Medulla oblongata (tissue), 1 donor: ENCODE measurements at regions not wholly inside any gene's neighbourhood (a gene's known extent, or its start where the extent isn't known, plus 50 kb on each side); places are given as distances from the start of the nearest gene placed in this dataset.
"Not testable (repeated sequence)": the region's sequence is repeated elsewhere in the genome, so short reads cannot be mapped to it uniquely, and the experiment has no call there.

Source experiments
- DNase-seq: peaks from one replicate; pipeline ENCODE4 v3.0.0-alpha.2; 2015; ENCODE audit errors: extremely low spot score

- DNase-seq: no peak
Measured at GRCh38 chr17:70434536-70435490, 265.5 kb downstream of the KCNJ2 start.

- DNase-seq: no peak
Measured at GRCh38 chr17:70437656-70438055, 268.3 kb downstream of the KCNJ2 start.

DNA sequence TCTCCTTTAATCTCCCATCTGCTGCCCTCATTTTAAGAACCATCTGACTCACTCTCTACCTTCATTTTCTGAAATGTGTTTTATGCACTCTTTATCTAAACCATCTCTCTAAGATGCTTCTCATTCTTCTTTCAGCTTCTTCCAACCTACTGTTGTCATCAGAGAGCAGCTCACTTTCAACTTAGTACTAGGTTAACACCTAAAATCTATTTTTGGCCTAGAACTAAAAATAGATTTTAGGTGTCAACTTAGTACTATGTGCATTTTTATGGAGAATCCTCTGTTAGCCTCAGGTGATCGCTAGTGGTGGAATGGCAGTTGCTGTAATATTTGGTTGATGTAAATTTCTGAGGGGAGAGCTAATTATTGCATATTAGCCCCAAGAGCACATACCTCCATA is 277.1 kb downstream of the KCNJ2 start:
- no peak for DNase-seq

DNA sequence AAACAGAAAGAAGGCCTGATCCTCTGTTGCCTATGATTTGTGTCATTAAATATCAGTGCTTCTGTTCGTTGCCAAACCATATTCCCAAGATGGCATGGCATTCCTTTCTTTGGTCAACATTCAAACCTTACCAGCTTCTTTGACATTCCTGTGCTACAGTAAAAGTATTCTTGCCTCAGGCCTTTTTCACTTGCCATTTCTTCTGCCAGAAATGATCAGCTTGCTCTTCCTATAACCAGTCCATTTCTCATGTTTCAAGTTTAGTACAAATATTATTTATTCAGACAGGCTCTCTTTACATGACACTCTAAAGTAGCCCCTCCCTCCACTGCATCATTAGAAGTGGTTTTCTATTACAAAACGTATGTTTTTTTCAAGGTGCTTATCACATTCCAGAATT is 278.3 kb downstream of the KCNJ2 start:
- DNase-seq: no peak

DNA sequence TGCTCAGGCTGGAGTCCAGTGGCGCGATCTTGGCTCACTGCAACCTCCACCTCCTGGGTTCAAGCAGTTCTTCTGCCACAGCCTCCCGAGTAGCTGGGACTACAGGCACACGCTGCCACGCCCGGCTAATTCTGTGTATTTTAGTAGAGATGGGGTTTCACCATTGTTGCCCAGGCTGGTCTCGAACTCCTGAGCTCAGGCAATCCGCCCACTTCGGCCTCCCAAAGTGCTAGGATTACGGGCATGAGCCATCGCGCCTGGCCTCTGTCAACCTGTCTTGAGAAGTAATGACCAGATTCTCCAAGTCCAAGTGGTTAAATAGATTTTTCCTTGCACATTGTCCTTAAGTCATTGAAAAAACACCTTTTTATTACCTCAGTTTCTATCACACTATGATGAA is 283.7 kb downstream of the KCNJ2 start:
- DNase-seq: not testable (repeated sequence)

GRCh38 chr17:70454377-70454776 is 285.0 kb downstream of the KCNJ2 start:
- DNase-seq: no peak

DNA sequence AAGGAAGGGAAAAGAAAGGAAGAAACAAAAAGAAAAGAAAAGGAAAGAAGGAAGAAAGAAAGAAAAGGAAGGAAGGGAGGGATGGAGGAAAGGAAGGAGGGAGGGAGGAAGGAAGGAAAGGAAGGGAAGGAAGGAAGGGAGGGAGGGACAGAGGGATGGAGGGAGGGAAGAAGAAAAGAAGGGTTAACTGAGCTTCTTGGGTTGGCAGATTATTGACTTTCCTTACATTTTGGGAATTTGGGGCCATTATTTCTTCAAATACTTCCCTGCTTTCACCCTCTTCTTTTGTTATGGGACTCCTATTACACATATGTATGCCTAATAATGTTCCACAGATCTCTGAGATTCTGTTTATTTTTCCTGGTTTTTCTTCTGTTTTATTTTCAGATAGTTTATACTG is 285.6 kb downstream of the KCNJ2 start:
- DNase-seq: no peak

DNA sequence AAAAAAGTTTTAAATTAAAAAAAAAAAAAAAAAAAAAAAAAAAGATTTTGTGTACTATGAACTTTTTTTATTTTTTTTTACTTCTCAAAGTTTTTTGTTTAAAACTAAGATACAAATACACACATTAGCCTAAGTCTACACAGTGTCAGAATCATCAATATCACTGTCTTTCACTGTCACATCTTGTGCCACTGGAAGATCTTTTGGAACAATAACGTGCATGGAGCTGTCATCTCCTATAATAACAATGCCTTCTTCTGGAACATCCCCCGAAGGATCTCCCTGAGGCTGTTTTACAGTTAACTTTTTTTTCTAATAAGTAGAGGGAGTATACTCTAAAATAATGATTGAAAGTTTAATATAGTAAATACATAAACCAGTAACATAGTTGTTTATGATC is 295.7 kb downstream of the KCNJ2 start:
- no peak for DNase-seq

DNA sequence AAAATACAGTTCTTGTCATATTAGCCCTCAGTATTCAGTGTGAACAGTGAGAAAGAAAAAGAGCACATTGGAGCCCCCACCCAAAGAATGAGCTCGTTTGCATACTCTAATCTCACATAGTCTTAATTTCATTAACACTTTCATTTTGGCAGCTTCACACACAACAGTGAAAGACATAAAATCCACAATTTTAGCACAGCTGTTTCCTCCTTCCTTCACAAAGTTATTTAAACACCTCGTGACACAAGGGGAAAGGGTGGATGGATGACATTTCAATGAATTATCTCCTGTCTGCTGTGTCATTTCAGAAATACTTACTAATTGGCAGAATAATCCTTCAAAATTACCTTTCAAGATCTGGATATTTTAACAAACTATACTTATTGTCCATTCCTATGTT is 299.3 kb downstream of the KCNJ2 start:
- DNase-seq: no peak

DNA sequence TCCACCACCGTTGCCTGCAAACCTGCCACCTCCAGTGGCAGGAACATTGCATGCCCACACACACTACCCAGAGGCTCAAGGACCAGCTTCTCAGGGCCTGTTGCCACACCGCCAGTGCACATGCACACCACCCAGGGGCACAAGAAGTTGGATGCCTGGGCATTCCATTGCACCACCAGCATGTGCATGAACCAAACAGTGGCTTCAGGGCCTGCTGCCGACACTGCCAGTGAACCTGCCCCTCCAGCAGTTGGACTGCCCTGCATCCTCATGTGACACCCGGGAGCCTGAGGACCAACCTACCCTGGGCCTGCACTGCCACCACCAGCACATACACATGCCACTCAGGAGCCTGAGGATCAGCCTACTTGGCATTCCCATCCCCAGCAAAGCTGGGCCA is 303.7 kb downstream of the KCNJ2 start:
- DNase-seq: no peak

DNA sequence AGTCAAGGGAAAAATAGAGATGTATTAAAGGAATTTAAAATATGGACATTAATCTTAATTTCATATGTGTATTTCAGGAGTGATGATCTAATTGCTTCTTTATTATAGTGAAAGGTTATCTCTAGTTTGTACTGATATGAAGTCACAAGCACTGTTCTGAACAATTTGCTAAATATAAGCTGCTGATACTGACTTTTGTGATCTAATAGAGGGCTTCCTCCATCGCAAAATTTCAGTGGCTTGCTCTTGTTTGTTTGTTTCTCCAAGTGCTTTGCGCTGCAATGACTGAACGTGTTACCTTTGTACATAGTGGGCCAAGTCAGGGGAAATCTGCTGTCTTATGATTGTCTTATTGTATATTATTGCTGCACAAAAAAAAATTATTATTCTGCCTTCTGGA is 307.0 kb downstream of the KCNJ2 start:
- no peak for DNase-seq

DNA sequence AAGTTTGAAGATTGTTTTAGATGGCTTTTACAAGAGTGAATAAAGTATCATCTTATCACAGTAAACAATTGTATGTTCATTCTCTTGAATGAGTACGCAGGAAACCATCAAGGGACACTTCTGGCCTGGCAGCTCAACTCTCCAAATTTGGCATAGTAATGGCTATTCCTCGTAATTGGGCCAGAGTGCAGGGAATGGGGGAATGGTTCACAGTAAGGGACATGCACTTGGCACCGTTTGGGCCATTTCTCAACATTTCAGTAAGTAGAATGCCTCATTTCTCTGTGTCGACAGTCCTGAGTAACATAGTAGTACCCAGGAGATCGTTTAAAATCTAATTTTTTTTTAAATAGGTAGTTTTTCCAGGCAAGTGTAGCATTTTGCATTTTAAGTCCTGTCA is 309.6 kb downstream of the KCNJ2 start:
- DNase-seq: no peak

DNA sequence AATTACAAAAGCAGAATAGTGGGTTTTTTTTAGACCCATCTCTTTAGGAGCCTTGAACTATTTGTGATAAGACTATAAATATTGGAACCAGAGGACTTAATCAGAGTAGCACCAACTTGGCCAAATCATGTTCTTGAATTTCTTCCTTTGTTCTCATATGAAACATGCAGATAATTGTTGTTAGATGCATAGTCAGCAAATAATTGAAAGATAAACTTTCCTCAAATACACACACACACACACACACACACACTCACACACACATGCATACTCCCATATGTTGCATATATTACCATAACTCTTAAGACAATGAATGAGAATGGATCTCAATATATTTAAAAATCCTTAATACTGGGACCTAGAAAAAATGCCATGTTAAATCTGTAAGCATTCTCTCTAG is 310.4 kb downstream of the KCNJ2 start:
- DNase-seq: no peak

DNA sequence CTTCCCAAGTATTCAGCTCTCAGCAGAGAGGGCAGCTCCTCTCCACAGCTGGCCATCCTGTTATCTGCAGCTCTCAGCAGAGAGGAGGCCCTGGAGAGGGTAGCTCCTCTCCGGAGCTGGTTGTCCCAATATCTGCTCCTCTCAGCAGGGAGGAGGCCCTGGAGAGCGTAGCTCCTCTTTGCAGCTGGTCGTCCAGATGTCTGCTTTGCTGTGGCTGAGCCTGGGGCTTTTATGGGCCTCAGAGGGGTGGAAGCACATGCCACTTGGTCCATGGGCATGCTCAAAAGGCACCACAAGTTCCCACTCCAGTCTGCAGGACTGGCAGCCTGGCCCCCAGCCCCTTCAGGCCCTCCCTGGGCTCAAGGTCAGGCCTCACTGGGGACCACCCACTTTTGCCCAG is 314.3 kb downstream of the KCNJ2 start:
- DNase-seq: no peak

- no peak for DNase-seq
Measured at GRCh38 chr17:70484050-70484449, 314.7 kb downstream of the KCNJ2 start.

DNA sequence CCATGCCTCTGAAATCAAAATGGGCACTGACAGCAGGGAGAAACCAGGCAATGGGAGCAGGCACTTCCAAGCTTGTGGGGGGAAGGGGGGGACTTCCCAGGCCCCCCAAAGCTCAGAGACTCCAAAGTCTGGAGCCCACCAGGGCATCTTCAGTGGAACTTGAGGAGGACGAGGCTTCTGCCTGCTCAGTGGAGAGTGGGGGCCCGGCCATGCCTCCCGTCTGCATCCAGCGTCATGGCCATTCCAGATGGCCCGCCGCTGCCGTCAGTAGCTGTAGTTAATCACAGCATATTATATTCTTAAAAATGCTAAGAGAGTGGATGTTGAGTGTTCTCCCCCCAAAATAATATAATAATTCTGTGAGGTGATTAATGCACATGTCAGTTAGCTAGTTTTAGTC is 315.2 kb downstream of the KCNJ2 start:
- no peak for DNase-seq

GRCh38 chr17:70492368-70492767 is 323.0 kb downstream of the KCNJ2 start:
- peak; percentile 29 for DNase-seq

- DNase-seq: no peak
Measured at GRCh38 chr17:70493277-70493874, 324.0 kb downstream of the KCNJ2 start.

GRCh38 chr17:70498631-70499030 is 329.3 kb downstream of the KCNJ2 start:
- no peak for DNase-seq

DNA sequence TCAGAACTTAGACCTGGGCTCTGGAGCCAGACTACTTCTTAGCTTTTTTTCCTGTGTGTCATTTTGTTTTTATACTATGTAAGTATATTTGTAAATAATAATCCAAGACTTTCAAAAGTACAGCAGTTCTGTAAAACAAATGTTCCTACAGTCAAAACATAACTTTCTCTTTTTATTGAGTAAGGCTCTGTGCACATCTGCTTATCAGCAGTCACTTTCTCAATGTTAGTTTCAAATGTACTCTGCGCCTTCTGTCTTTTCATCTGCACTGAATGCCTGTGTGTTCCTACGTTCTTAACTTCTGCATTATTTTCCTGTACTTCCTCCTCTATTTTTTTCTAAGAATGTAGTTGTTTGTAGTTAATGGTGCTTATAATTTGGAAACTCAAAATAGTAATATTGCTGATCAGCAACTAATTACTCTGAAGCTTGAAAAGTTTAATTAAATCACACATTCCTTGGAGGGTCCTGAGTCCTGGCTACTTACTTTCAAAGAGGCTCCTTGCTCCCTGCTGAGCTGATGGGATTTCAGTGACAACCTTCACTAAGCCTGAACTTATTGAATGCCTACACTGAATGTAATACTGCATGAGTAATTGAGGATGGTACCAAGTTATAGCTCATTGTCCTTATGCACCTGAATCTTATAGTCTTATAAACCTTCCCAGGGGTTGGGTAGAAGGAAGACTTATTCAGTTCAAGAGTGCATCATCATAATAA is 329.9 kb downstream of the KCNJ2 start:
- DNase-seq: peak; percentile 65

GRCh38 chr17:70503449-70503848 is 334.1 kb downstream of the KCNJ2 start:
- DNase-seq: no peak

DNA sequence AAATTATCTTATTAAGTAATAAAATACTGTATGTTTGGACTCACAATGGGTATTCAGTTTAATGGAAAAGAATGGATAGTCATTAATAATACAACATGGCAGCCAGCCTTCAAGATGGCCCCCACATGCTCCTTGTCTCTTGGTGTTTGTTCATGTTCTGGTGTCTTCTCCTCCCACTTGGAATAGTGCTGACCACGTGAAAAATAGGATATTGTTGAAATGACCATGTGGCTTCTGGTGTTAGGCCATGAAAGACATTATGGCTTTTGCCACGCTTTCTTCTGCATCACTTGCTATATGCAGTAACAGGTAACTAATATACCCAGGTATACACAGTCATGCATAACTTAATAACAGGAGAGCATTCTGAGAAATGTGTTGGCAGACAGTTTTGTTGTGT is 341.0 kb downstream of the KCNJ2 start:
- DNase-seq: no peak

DNA sequence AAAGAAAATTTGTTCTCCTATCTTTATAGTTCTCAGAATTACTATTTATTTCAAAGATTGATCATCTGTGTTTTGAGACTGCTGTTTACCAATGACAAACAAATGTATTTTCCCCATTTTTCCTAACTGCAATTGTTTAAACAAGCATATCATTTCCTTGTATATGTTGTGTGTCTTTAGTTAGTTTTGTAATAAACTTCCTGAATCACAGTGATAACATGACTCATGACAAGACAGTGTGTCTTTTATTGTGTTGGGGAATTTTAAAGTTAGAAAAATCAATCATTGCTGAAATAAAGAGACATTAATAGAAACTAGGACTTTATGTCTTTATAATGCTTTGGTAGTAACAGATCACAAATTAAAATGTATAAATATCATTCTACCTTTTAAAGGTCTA is 348.5 kb downstream of the KCNJ2 start:
- DNase-seq: no peak
